DMS 273 (cell line): ENCODE measurements at regions not wholly inside any gene's neighbourhood (a gene's known extent, or its start where the extent isn't known, plus 50 kb on each side); places are given as distances from the start of the nearest gene placed in this dataset.

ENCODE experiments used
- DNase-seq: peaks from one replicate; lab custom pipeline; 2025; ENCODE audit not compliant: unreplicated experiment; lab: John Stamatoyannopoulos, UW

- DNase-seq, result no peak
These were observed 335.8 kb downstream of the ZIC1 start for GRCh38 chr3:147744967-147745366.

GRCh38 chr3:147755310-147755709, 346.1 kb downstream of the ZIC1 start:
- DNase-seq, result no peak

- no peak for DNase-seq
These were observed 347.3 kb downstream of the ZIC1 start for GRCh38 chr3:147756476-147756875.

GRCh38 chr3:147757866-147758265, 348.7 kb downstream of the ZIC1 start:
- DNase-seq, result no peak

- no peak for DNase-seq
These were observed 349.6 kb downstream of the ZIC1 start for GRCh38 chr3:147758771-147759170.

- no peak for DNase-seq
These were observed 350.9 kb downstream of the ZIC1 start for GRCh38 chr3:147760085-147760484.

- DNase-seq, result no peak
These were observed 351.8 kb downstream of the ZIC1 start for GRCh38 chr3:147760941-147761340.

GRCh38 chr3:147773116-147773630, 364.0 kb downstream of the ZIC1 start:
- DNase-seq, result no peak

- DNase-seq, result no peak
These were observed 366.2 kb downstream of the ZIC1 start for GRCh38 chr3:147775411-147775810.

- no peak for DNase-seq
These were observed 366.8 kb downstream of the ZIC1 start for GRCh38 chr3:147775816-147776530.

GRCh38 chr3:147793841-147794240, 384.7 kb downstream of the ZIC1 start:
- DNase-seq, result no peak

GRCh38 chr3:147794596-147794995, 385.4 kb downstream of the ZIC1 start:
- no peak for DNase-seq

- DNase-seq, result no peak
These were observed 386.3 kb downstream of the ZIC1 start for GRCh38 chr3:147795418-147795817.

- DNase-seq, result no peak
These were observed 387.9 kb downstream of the ZIC1 start for GRCh38 chr3:147797095-147797494.

- no peak for DNase-seq
These were observed 390.4 kb downstream of the ZIC1 start for GRCh38 chr3:147799601-147800000.

GRCh38 chr3:147807776-147808175, 398.6 kb downstream of the ZIC1 start:
- no peak for DNase-seq

GRCh38 chr3:147809206-147809605, 400.0 kb downstream of the ZIC1 start:
- DNase-seq, result no peak

- no peak for DNase-seq
These were observed 403.2 kb downstream of the ZIC1 start for GRCh38 chr3:147812186-147812911.

- no peak for DNase-seq
These were observed 404.1 kb downstream of the ZIC1 start for GRCh38 chr3:147813256-147813655.

GRCh38 chr3:147816752-147817151, 407.6 kb downstream of the ZIC1 start:
- no peak for DNase-seq

- no peak for DNase-seq
These were observed 423.4 kb downstream of the ZIC1 start for GRCh38 chr3:147832611-147833010.

- no peak for DNase-seq
These were observed 427.2 kb downstream of the ZIC1 start for GRCh38 chr3:147836330-147836729.
